ENCODE measurements at regions not wholly inside any gene's neighbourhood (a gene's known extent, or its start where the extent isn't known, plus 50 kb on each side); places are given as distances from the start of the nearest gene placed in this dataset.

DNA sequence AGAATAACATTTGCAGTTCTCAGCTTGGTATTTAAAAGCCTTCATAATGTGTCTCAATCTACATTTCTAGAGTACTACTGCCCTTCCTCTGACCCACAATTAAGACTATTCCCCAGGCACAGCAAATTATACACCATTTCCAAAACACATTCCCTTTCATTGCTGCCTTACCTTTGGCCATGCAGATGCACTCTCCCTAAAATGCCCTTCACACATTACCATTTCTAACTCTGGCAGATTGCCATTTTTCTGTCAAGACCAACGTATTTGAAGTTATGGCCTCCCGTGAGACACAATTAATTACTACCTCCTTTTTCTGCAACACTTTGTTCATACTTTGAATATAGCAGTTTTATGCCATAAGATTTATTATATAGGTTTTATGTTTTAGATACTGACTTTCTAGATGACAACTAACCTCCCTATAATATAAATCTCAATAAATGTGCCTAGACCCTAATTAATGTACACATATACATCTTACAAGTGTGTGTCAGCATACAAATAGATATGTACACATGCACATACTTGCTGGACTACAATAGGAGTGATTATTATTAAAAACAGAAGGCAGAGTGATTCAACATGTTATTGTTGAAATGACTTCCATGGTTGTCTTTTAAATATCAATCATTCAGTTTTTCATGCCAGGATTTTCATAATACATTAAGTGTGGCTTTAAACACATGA, 2902.5 kb downstream of the PCDH9 start:
- TF ChIP-seq CTCF (IDR thresholded peaks at IDR 0.05): no peak
- TF ChIP-seq POLR2A (IDR thresholded peaks at IDR 0.05): no peak
